GM19043 (cell line): ENCODE measurements at regions not wholly inside any gene's neighbourhood (a gene's known extent, or its start where the extent isn't known, plus 50 kb on each side); places are given as distances from the start of the nearest gene placed in this dataset.
"Not testable (repeated sequence)": the region's sequence is repeated elsewhere in the genome, so short reads cannot be mapped to it uniquely, and the experiment has no call there.

Source experiments
- ATAC-seq: cut with Tn5 transposase; IDR thresholded peaks from one replicate; pipeline ENCODE4 v1.9.1; 2021; ENCODE audit warnings: low read depth; ENCODE audit not compliant: unreplicated experiment

GRCh38 chr6:144423167-144423566 is 138.0 kb downstream of the UTRN start:
- no peak for ATAC-seq

GRCh38 chr6:144429753-144430152 is 144.6 kb downstream of the UTRN start:
- ATAC-seq, result no peak

GRCh38 chr6:144433446-144433845 is 148.3 kb downstream of the UTRN start:
- ATAC-seq, result not testable (repeated sequence)

GRCh38 chr6:144434308-144434990 is 149.3 kb downstream of the UTRN start:
- no peak for ATAC-seq

GRCh38 chr6:144435602-144436426 is 150.7 kb downstream of the UTRN start:
- no peak for ATAC-seq

- no peak for ATAC-seq
These were observed 152.0 kb downstream of the UTRN start for GRCh38 chr6:144437105-144437504.

- no peak for ATAC-seq
These were observed 153.0 kb downstream of the UTRN start for GRCh38 chr6:144438103-144438502.

GRCh38 chr6:144439016-144439415 is 153.9 kb downstream of the UTRN start:
- no peak for ATAC-seq

GRCh38 chr6:144441801-144442200 is 156.7 kb downstream of the UTRN start:
- not testable (repeated sequence) for ATAC-seq

- no peak for ATAC-seq
These were observed 158.0 kb downstream of the UTRN start for GRCh38 chr6:144443157-144443556.

GRCh38 chr6:144447472-144447871 is 162.3 kb downstream of the UTRN start:
- ATAC-seq, result no peak

- no peak for ATAC-seq
These were observed 164.1 kb downstream of the UTRN start for GRCh38 chr6:144449218-144449617.

GRCh38 chr6:144449911-144450597 is 164.9 kb downstream of the UTRN start:
- ATAC-seq, result no peak

- ATAC-seq, result peak; percentile 91
These were observed 175.4 kb downstream of the UTRN start for GRCh38 chr6:144460327-144461095.

GRCh38 chr6:144462058-144462457 is 176.9 kb downstream of the UTRN start:
- no peak for ATAC-seq

- ATAC-seq, result no peak
These were observed 181.6 kb downstream of the UTRN start for GRCh38 chr6:144466716-144467115.

GRCh38 chr6:144467172-144467762 is 182.1 kb downstream of the UTRN start:
- ATAC-seq, result no peak

- ATAC-seq, result no peak
These were observed 182.8 kb downstream of the UTRN start for GRCh38 chr6:144467921-144468320.

GRCh38 chr6:144468709-144469108 is 183.6 kb downstream of the UTRN start:
- no peak for ATAC-seq

GRCh38 chr6:144469144-144469575 is 184.0 kb downstream of the UTRN start:
- peak; percentile 82 for ATAC-seq
